ENCODE measurements at regions not wholly inside any gene's neighbourhood (a gene's known extent, or its start where the extent isn't known, plus 50 kb on each side); places are given as distances from the start of the nearest gene placed in this dataset.

- TF ChIP-seq CTCF (IDR thresholded peaks at IDR 0.05; ENCODE audit: extremely low read depth, missing control alignments): no peak
- DNase-seq (ENCODE audit: low spot score): no peak
These were observed 86.8 kb upstream of the HAAO start for GRCh38 chr2:42879121-42879705.

- peak; percentile 66 for DNase-seq (ENCODE audit: low spot score)
- TF ChIP-seq CTCF (IDR thresholded peaks at IDR 0.05; ENCODE audit: extremely low read depth, missing control alignments): no peak
These were observed 86.2 kb upstream of the HAAO start for GRCh38 chr2:42878581-42878980.

GRCh38 chr2:42877936-42878335 lies 85.6 kb upstream of the HAAO start:
- no peak for DNase-seq (ENCODE audit: low spot score)
- TF ChIP-seq CTCF (IDR thresholded peaks at IDR 0.05; ENCODE audit: extremely low read depth, missing control alignments): no peak

- DNase-seq (ENCODE audit: low spot score): no peak
- no peak for TF ChIP-seq CTCF (IDR thresholded peaks at IDR 0.05; ENCODE audit: extremely low read depth, missing control alignments)
These were observed 85.1 kb upstream of the HAAO start for GRCh38 chr2:42877511-42877910.

GRCh38 chr2:42876326-42876751 lies 84.0 kb upstream of the HAAO start:
- no peak for TF ChIP-seq CTCF (IDR thresholded peaks at IDR 0.05; ENCODE audit: extremely low read depth, missing control alignments)
- no peak for DNase-seq (ENCODE audit: low spot score)

- no peak for DNase-seq (ENCODE audit: low spot score)
- no peak for TF ChIP-seq CTCF (IDR thresholded peaks at IDR 0.05; ENCODE audit: extremely low read depth, missing control alignments)
These were observed 83.5 kb upstream of the HAAO start for GRCh38 chr2:42875880-42876279.

- TF ChIP-seq CTCF (IDR thresholded peaks at IDR 0.05; ENCODE audit: extremely low read depth, missing control alignments): no peak
- no peak for DNase-seq (ENCODE audit: low spot score)
These were observed 82.8 kb upstream of the HAAO start for GRCh38 chr2:42874949-42875801.

Data from GM20000 (cell line).